HepG2 (cell line): ENCODE measurements at regions not wholly inside any gene's neighbourhood (a gene's known extent, or its start where the extent isn't known, plus 50 kb on each side); places are given as distances from the start of the nearest gene placed in this dataset.

ENCODE experiments used
- ATAC-seq: fragments of 200-7000 bp; cut with Tn5 transposase; 3 replicates; pipeline ENCODE4 v1.9.1; 2020; ENCODE audit warnings: mild to moderate bottlenecking, moderate library complexity
- BruUV-seq: library from RNA; stranded (reverse); fragments of 400-500 nt; replicated peaks from 2 replicates; lab custom pipeline; 2021; lab: Mats Ljungman, UMichigan
- CTCF ChIA-PET: fragments of 300-600 bp; formaldehyde crosslinking; extraction: SDS; loops from one replicate; lab custom pipeline; 2021; ENCODE audit warnings: low total read pairs, inconsistent platforms, low intra/inter-chr PET ratio; lab: Yijun Ruan, JAX
- POLR2A ChIA-PET: fragments of 350-600 bp; sonication (Branson Sonifier 250); formaldehyde crosslinking; loops from one replicate; lab custom pipeline; 2020; ENCODE audit warnings: antibody characterized with exemption, inconsistent platforms; lab: Yijun Ruan, JAX
- DNase-seq: peaks from one replicate; pipeline ENCODE4 v3.0.0-alpha.2; 2015; ENCODE audit warnings: low spot score
- FAIRE-seq: peaks from 3 replicates; lab custom pipeline; 2011; peaks lifted over from hg19 to GRCh38; lab: Jason Lieb, UNC
- H2AFZ ChIP-seq: one replicate; pipeline ENCODE4 v1.6.1; 2011; ENCODE audit warnings: low read length, inconsistent platforms
- H3K27ac ChIP-seq: fragments of 300-600 bp; 3 replicates; pipeline ENCODE4 v1.8.0; 2011; ENCODE audit warnings: mixed run types, mild to moderate bottlenecking, mixed read lengths, low read length, inconsistent platforms; ENCODE audit not compliant: insufficient read depth; ENCODE audit errors: extremely low read length
- H3K27me3 ChIP-seq, 2 experiments: fragments of 200-600 bp in 1 of 2; 2 replicates in 1 of 2; 3 replicates in 1 of 2; pipeline versions ENCODE4 v1.6.0 to v1.8.0; 2011; ENCODE audit warnings: low read length in 2 of 2, mild to moderate bottlenecking in 2 of 2, moderate library complexity in 2 of 2, inconsistent platforms in 1 of 2; ENCODE audit not compliant: insufficient read depth in 2 of 2, control insufficient read depth in 1 of 2
- H3K36me3 ChIP-seq, 2 experiments: fragments of 200-600 bp in 1 of 2; replicated peaks in 1 of 2; 2 replicates in 1 of 2; 3 replicates in 1 of 2; pipeline versions ENCODE4 v1.5.1 to v1.8.0; 2011; ENCODE audit warnings: low read length in 2 of 2, inconsistent platforms in 1 of 2; ENCODE audit not compliant: insufficient read depth in 2 of 2, control insufficient read depth in 1 of 2
- H3K4me1 ChIP-seq: 2 replicates; pipeline ENCODE4 v1.5.1; 2012; ENCODE audit warnings: low read length, inconsistent platforms; ENCODE audit not compliant: insufficient read depth
- H3K4me2 ChIP-seq: 2 replicates; pipeline ENCODE4 v1.6.0; 2011; ENCODE audit warnings: low read depth, low read length, inconsistent platforms
- H3K4me3 ChIP-seq, 3 experiments: fragments of 200-600 bp in 1 of 3; sonication (generic), shearing (Covaris generic) in 1 of 3; replicated peaks in 1 of 3; 2 replicates each; pipeline ENCODE4 v1.5.1; 2011 to 2016; ENCODE audit warnings: low read length in 3 of 3, inconsistent platforms in 2 of 3, low read depth in 2 of 3, mild to moderate bottlenecking in 2 of 3, control low read depth in 1 of 3, mixed read lengths in 1 of 3; ENCODE audit not compliant: insufficient read depth in 1 of 3
- H3K79me2 ChIP-seq: one replicate; pipeline ENCODE4 v1.6.1; 2011; ENCODE audit warnings: low read length, inconsistent platforms; ENCODE audit not compliant: insufficient read depth
- H3K9ac ChIP-seq: 2 replicates; pipeline ENCODE4 v1.6.0; 2011; ENCODE audit warnings: mild to moderate bottlenecking, low read depth, low read length, inconsistent platforms; ENCODE audit not compliant: insufficient read depth
- H3K9me3 ChIP-seq: 2 replicates; pipeline ENCODE4 v1.5.1; 2012; ENCODE audit warnings: mild to moderate bottlenecking, low read length
- H4K20me1 ChIP-seq: 2 replicates; pipeline ENCODE4 v1.6.0; 2011; ENCODE audit warnings: inconsistent platforms, mild to moderate bottlenecking, low read length, moderate library complexity; ENCODE audit not compliant: insufficient read depth
- MTA1 ChIP-seq: sonication (generic); formaldehyde crosslinking; IDR thresholded peaks from 2 replicates; pipeline ENCODE4 v1.4.0; 2020; ENCODE audit warnings: missing genetic modification reagents, mild to moderate bottlenecking, borderline replicate concordance
- PHF8 ChIP-seq: sonication (generic); formaldehyde crosslinking; IDR thresholded peaks from 2 replicates; pipeline ENCODE4 v1.5.0; 2020; ENCODE audit warnings: missing genetic modification reagents
- SPEN ChIP-seq: sonication (generic); formaldehyde crosslinking; IDR thresholded peaks from 2 replicates; pipeline ENCODE4 v1.5.1; 2020; ENCODE audit warnings: low read depth, mild to moderate bottlenecking, missing genetic modification reagents
- ZNF33A ChIP-seq: sonication (generic); formaldehyde crosslinking; IDR thresholded peaks from 2 replicates; pipeline ENCODE4 v1.5.1; 2020; ENCODE audit warnings: missing genetic modification reagents, mild to moderate bottlenecking, moderate library complexity, borderline replicate concordance
- ZNF570 ChIP-seq: sonication (generic); formaldehyde crosslinking; IDR thresholded peaks from 2 replicates; pipeline ENCODE4 v1.4.0; 2020; ENCODE audit warnings: mild to moderate bottlenecking, missing genetic modification reagents, borderline replicate concordance
- ZNF589 ChIP-seq: sonication (generic); formaldehyde crosslinking; conservative IDR thresholded peaks from 2 replicates; pipeline ENCODE4 v1.8.0; 2022; ENCODE audit warnings: mild to moderate bottlenecking, moderate library complexity, missing genetic modification reagents
- WGBS: methylation state at CpG from one replicate; pipeline ENCODE4 v1.1.6; 2017; ENCODE audit warnings: low lambda C conversion rate; 5-methylcytosine and 5-hydroxymethylcytosine counted together
- in situ Hi-C: cut with HindIII; loops from 2 replicates; pipeline ENCODE4 v1.10.0; 2017; ENCODE audit warnings: low pct_unique_long_range_greater_than_20kb; ENCODE audit not compliant: extremely low pct_ligation_motif_present
- intact Hi-C: fragments of 100-400 bp; cut with micrococcal nuclease; formaldehyde crosslinking; loops from one replicate; pipeline ENCODE4 v1.10.0; 2022; ENCODE audit not compliant: unreplicated experiment
- TF ChIP-seq, protein P1 (sequence below): sonication (generic); formaldehyde crosslinking; IDR thresholded peaks from 2 replicates; pipeline ENCODE4 v1.5.0; 2020; ENCODE audit warnings: missing genetic modification reagents, mild to moderate bottlenecking, borderline replicate concordance
- TF ChIP-seq, protein P2 (sequence below): sonication (generic); formaldehyde crosslinking; IDR thresholded peaks from 2 replicates; pipeline ENCODE4 v1.9.0; 2022; ENCODE audit warnings: low read depth, missing genetic modification reagents
- TF ChIP-seq, protein P3 (sequence below): sonication (generic); formaldehyde crosslinking; IDR thresholded peaks from 2 replicates; pipeline ENCODE4 v1.8.0; 2022; ENCODE audit warnings: missing genetic modification reagents, mild to moderate bottlenecking, moderate library complexity, borderline replicate concordance

DNA sequence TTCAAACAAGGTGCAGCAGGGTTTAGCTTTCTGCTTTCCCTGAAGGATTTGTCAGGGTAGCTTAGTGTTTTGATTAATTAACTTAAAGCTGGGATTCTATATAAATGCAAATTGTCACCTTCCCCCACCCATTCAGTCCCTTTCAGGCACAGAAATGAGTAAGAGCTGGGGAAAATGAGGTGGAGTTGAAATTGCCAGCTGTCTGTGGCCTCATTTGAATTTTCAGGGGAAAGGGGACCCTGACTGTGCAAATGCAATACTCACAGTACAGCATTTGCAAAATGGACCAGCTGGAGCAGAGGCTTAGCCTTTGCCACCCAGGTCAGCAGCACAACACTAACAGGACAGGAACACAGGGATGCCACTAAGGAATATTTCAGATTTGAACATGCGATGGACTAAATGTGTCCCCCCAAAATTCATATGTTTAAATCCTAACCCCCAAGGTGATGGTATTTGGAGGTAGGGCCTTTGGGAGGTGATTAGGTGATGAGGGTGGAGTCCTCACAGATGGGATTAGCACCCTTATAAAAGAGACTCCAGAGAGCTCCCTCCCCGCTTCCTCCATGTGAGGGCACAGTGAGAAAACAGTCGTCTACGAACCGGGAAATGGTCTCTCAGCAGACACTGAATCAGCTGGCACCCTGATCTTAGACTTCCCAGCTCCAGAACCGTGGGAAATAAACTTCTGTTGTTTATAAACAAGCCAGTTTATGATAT lies 59.5 kb upstream of the CYSLTR2 start:
- Histone ChIP-seq H3K9ac (no peak overlapping the region), H3K9me3 (no peaks in the 10 kb centered on the region), H2AFZ (no peak overlapping the region), H3K27me3 (no peaks in the 10 kb centered on the region), H4K20me1 (no peaks in the 10 kb centered on the region), H3K36me3 (no peaks in the 10 kb centered on the region), H3K4me3 (no peak overlapping the region), H3K27ac (no peak overlapping the region), H3K79me2 (no peaks in the 10 kb centered on the region), H3K4me1 (peaks cover 64% of the 10 kb centered on the region), H3K4me2 (no peak overlapping the region)
- ATAC-seq (no peak), DNase-seq (no peak), FAIRE-seq (no peak)
- POLR2A ChIA-PET = no interaction called here
- CTCF ChIA-PET = interaction anchor here (5.6 kb wide), 1 partner anchor 174 kb away, joined by 144 read pairs; no protein-coding TSS in a partner anchor
- no TSS peak for BruUV-seq
- intact Hi-C loops (no loop called here), in situ Hi-C loops (loop anchor here (5.0 to 25.0 kb wide), 2 partner anchors 173 to 482 kb away; no protein-coding TSS in a partner anchor)
- 71% methylated on average over 6 of the region's 6 CpGs for WGBS
- TF ChIP-seq, protein P1, sequence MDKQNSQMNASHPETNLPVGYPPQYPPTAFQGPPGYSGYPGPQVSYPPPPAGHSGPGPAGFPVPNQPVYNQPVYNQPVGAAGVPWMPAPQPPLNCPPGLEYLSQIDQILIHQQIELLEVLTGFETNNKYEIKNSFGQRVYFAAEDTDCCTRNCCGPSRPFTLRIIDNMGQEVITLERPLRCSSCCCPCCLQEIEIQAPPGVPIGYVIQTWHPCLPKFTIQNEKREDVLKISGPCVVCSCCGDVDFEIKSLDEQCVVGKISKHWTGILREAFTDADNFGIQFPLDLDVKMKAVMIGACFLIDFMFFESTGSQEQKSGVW = no peak
- TF ChIP-seq ZNF589 (no peak), MTA1 (CRISPR knock-in tag) (no peak), ZNF33A (no peak), ZNF570 (CRISPR knock-in tag) (no peak), PHF8 (CRISPR knock-in tag) (no peak), SPEN (CRISPR knock-in tag) (no peak)
- TF ChIP-seq, protein P2, sequence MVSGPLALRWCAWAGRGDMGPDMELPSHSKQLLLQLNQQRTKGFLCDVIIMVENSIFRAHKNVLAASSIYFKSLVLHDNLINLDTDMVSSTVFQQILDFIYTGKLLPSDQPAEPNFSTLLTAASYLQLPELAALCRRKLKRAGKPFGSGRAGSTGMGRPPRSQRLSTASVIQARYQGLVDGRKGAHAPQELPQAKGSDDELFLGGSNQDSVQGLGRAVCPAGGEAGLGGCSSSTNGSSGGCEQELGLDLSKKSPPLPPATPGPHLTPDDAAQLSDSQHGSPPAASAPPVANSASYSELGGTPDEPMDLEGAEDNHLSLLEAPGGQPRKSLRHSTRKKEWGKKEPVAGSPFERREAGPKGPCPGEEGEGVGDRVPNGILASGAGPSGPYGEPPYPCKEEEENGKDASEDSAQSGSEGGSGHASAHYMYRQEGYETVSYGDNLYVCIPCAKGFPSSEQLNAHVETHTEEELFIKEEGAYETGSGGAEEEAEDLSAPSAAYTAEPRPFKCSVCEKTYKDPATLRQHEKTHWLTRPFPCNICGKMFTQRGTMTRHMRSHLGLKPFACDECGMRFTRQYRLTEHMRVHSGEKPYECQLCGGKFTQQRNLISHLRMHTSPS (CRISPR knock-in tag) = no peak
- TF ChIP-seq, protein P3, sequence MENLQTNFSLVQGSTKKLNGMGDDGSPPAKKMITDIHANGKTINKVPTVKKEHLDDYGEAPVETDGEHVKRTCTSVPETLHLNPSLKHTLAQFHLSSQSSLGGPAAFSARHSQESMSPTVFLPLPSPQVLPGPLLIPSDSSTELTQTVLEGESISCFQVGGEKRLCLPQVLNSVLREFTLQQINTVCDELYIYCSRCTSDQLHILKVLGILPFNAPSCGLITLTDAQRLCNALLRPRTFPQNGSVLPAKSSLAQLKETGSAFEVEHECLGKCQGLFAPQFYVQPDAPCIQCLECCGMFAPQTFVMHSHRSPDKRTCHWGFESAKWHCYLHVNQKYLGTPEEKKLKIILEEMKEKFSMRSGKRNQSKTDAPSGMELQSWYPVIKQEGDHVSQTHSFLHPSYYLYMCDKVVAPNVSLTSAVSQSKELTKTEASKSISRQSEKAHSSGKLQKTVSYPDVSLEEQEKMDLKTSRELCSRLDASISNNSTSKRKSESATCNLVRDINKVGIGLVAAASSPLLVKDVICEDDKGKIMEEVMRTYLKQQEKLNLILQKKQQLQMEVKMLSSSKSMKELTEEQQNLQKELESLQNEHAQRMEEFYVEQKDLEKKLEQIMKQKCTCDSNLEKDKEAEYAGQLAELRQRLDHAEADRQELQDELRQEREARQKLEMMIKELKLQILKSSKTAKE (CRISPR knock-in tag) = no peak
